22Rv1 (cell line): ENCODE measurements at regions not wholly inside any gene's neighbourhood (a gene's known extent, or its start where the extent isn't known, plus 50 kb on each side); places are given as distances from the start of the nearest gene placed in this dataset.

Experiments used
- ZFX ChIP-seq: fragments of 450-650 bp; IDR thresholded peaks from 2 replicates; pipeline ENCODE4 v1.6.1; 2017; ENCODE audit warnings: antibody characterized with exemption, borderline replicate concordance
- TF ChIP-seq, protein P1 (sequence below): fragments of 450-650 bp; IDR thresholded peaks from 2 replicates; pipeline ENCODE4 v1.5.1; 2017; ENCODE audit warnings: mild to moderate bottlenecking

DNA sequence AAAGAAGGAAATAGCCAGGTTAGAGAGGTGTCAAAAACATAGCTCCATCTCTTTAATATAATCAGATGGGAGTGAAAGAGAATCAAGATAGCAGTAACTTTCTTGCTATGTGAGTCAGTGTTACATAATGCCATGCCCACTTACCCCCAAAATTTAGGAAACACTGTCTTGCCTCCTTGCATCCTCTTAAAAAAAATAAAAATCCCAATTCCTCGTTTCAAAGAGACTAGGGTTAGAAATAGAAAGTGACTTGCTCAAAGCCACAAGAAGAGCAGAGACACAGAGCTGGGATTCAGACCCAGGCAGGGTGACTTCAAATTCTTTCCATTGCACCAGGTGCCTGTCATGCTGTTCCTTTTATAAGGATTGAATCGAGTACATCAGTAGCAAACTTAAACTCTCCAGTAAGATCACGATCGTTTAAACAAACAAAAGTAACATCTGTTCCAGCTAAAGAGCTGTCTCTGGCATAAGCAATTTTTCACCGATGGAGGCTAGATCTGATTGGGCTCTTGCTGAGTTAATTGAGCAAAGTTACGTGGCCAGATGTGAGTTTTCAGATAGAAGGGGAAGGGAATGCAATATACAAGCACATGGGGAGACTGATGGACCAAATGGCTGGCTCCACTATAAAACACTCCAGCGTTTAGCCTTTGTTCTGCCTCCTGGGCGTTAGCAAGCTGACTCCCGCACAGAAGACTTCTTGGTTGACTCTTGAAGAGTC, 176.9 kb downstream of the PALM2AKAP2 start:
- TF ChIP-seq, protein P1, sequence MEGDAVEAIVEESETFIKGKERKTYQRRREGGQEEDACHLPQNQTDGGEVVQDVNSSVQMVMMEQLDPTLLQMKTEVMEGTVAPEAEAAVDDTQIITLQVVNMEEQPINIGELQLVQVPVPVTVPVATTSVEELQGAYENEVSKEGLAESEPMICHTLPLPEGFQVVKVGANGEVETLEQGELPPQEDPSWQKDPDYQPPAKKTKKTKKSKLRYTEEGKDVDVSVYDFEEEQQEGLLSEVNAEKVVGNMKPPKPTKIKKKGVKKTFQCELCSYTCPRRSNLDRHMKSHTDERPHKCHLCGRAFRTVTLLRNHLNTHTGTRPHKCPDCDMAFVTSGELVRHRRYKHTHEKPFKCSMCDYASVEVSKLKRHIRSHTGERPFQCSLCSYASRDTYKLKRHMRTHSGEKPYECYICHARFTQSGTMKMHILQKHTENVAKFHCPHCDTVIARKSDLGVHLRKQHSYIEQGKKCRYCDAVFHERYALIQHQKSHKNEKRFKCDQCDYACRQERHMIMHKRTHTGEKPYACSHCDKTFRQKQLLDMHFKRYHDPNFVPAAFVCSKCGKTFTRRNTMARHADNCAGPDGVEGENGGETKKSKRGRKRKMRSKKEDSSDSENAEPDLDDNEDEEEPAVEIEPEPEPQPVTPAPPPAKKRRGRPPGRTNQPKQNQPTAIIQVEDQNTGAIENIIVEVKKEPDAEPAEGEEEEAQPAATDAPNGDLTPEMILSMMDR = no peak
- TF ChIP-seq ZFX = no peak
